GM19043 (cell line): ENCODE measurements at regions not wholly inside any gene's neighbourhood (a gene's known extent, or its start where the extent isn't known, plus 50 kb on each side); places are given as distances from the start of the nearest gene placed in this dataset.

Source experiments
- ATAC-seq: cut with Tn5 transposase; IDR thresholded peaks from one replicate; pipeline ENCODE4 v1.9.1; 2021; ENCODE audit warnings: low read depth; ENCODE audit not compliant: unreplicated experiment

GRCh38 chr9:26205261-26205660 is 527.0 kb upstream of the TUSC1 start:
- ATAC-seq, result no peak

GRCh38 chr9:26193237-26193636 is 515.0 kb upstream of the TUSC1 start:
- ATAC-seq, result no peak

GRCh38 chr9:26191711-26192110 is 513.5 kb upstream of the TUSC1 start:
- no peak for ATAC-seq

- ATAC-seq, result no peak
Observed at GRCh38 chr9:26181836-26182235, 503.6 kb upstream of the TUSC1 start.

- no peak for ATAC-seq
Observed at GRCh38 chr9:26176628-26177027, 498.4 kb upstream of the TUSC1 start.

GRCh38 chr9:26175264-26175663 is 497.0 kb upstream of the TUSC1 start:
- no peak for ATAC-seq

- ATAC-seq, result no peak
Observed at GRCh38 chr9:26172301-26172700, 494.1 kb upstream of the TUSC1 start.

GRCh38 chr9:26171691-26172090 is 493.4 kb upstream of the TUSC1 start:
- no peak for ATAC-seq

- no peak for ATAC-seq
Observed at GRCh38 chr9:26170190-26170589, 491.9 kb upstream of the TUSC1 start.

GRCh38 chr9:26169708-26170107 is 491.5 kb upstream of the TUSC1 start:
- ATAC-seq, result no peak

- no peak for ATAC-seq
Observed at GRCh38 chr9:26166537-26166936, 488.3 kb upstream of the TUSC1 start.

GRCh38 chr9:26165426-26165825 is 487.2 kb upstream of the TUSC1 start:
- no peak for ATAC-seq

- no peak for ATAC-seq
Observed at GRCh38 chr9:26163931-26164330, 485.7 kb upstream of the TUSC1 start.

GRCh38 chr9:26159575-26160392 is 481.5 kb upstream of the TUSC1 start:
- ATAC-seq, result no peak

GRCh38 chr9:26158631-26159150 is 480.4 kb upstream of the TUSC1 start:
- ATAC-seq, result no peak

GRCh38 chr9:26157411-26157810 is 479.2 kb upstream of the TUSC1 start:
- ATAC-seq, result no peak

GRCh38 chr9:26152350-26152749 is 474.1 kb upstream of the TUSC1 start:
- ATAC-seq, result no peak

GRCh38 chr9:26148128-26148527 is 469.9 kb upstream of the TUSC1 start:
- no peak for ATAC-seq

- no peak for ATAC-seq
Observed at GRCh38 chr9:26145938-26146337, 467.7 kb upstream of the TUSC1 start.

GRCh38 chr9:26142631-26143030 is 464.4 kb upstream of the TUSC1 start:
- ATAC-seq, result no peak

- no peak for ATAC-seq
Observed at GRCh38 chr9:26142201-26142600, 464.0 kb upstream of the TUSC1 start.

GRCh38 chr9:26133537-26133936 is 455.3 kb upstream of the TUSC1 start:
- no peak for ATAC-seq
